GOT3 (cell line): ENCODE measurements at regions not wholly inside any gene's neighbourhood (a gene's known extent, or its start where the extent isn't known, plus 50 kb on each side); places are given as distances from the start of the nearest gene placed in this dataset.

ENCODE experiments used
- DNase-seq: peaks from one replicate; lab custom pipeline; 2025; ENCODE audit warnings: mixed read lengths; lab: John Stamatoyannopoulos, UW

DNA sequence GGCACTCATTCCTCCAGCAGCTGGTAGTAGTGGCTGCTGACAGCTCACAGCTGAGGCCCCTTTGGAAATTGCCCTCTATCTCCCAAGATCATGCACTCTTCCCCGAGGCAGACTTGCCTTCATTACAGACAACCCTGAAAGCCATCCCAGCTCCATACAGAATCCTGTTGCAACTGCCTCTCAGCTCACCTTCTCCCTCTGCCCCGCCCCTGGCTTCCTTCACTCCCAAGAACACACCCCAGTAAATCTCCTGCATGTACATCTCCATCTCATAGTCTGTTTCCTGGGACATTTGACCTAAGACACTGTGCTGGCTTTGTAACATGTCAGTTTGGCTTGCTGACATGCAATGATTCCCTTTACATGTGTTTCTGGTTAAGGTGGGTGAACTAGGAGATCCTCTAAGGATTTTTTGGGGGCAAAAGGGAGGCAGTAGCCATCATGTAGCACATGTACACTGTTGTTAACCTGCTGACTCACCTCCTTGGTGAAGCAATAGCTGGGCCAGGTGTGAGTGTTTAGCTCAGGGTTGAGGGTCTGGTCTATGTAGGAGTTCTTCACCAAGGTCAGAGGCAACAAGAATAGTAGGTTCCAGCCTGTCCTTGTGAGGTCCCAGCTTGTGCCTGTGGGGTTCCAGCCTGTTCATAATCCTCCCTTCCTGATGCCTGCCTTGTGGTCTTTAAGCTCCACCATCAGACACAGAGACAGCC, 179.6 kb downstream of the CSNK2A3 start:
- DNase-seq: no peak

DNA sequence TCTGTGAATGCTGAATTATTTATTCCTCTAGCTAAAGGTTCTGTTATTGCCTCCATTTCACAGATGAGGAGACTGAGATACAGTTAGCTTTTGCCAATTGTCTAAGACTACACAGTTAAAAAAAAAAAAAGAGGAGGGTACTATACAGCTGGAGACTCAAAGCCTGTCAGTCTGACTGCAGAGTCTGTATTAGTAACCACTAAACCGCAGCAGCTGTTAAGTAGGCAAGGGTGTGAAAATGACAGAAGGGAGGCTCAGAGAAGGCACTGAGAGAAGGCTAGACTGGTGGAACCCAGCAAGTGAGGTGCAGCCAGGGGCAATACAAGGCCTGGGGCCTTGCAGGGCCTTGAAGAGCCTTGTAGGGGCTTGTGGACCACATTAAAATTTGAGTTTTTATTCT, 181.2 kb downstream of the CSNK2A3 start:
- no peak for DNase-seq

DNA sequence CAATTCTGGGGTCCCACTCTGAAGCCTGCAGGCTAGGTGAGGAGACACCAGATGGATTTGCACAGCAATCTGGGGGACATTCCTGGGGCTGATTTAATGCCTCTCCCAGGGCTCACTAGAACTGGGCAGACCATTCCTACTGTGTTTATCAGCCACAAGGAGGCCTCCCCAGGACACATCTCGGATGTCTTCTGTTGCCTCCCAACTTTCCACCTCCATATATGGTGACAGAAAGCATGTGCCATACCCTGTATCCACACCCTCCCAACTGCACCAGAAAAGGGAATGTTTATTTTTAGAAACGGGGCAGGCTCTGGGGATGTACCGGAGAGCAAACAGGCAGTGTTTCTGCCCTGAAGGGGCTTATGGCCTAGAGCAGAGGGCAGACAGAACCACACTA, 181.8 kb downstream of the CSNK2A3 start:
- no peak for DNase-seq

DNA sequence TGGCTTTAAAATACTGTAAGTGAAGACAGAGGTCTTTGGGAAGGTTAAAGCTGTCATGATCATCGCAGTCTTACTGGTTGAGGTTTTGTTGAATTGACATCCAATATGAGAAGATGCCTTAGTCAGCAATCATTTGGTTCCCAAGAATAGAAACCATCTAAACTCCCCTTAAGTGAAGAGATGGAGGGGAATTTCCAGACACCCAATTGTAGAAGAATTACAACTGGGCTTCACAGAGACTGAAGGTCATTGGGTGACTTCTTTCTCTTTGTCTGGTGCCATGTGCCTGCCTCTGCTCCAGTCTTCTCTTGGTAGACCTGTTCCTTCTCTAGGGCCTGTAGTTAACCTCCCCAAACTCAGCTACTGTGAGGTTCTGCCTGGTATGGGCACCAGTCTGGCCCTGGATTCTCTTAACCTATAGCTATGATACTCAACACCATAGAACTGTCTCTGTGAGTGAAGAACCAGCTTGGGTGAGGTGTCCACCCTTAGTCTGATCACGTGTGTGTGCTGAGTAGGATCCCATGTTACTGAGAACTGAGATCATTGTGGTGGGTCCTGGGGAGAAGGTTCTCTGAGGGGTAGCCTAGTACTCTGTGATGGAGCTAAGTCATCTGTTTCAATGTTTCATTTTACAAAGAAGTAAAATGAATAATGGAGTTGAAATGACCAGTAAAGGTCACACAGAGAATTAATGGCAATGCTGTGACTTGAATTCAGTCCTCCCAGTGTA, 182.5 kb downstream of the CSNK2A3 start:
- no peak for DNase-seq

DNA sequence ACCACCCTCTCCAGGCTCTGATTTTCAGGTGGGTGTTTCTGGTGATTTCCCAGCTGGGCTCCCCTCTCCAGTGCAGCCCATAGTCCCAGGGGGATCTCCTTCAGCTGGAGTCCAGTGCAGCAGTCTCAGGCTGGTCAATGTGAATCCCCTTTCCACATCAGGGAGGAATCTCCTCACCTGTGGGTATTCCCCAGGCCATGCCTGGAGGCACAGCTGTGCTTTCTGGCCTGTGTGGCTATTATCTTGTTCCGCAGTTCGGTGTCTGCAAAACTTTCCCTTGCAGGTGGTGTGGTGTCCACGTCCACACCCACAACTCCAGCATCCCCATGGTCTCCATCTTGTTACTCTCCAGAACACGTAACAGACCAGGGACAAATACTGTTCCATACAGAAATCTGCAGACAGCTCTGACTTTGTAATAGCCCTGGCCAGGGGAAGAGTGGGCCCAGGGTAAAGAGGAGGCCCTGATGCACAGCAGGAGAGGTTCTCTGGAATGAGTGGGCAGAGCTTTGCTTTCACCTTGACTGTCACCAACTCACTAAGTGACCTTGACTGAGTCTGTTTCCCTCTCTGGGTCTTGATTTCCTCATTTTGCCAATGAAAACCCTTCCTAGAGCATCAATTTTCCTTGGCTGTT, 183.2 kb downstream of the CSNK2A3 start:
- no peak for DNase-seq

DNA sequence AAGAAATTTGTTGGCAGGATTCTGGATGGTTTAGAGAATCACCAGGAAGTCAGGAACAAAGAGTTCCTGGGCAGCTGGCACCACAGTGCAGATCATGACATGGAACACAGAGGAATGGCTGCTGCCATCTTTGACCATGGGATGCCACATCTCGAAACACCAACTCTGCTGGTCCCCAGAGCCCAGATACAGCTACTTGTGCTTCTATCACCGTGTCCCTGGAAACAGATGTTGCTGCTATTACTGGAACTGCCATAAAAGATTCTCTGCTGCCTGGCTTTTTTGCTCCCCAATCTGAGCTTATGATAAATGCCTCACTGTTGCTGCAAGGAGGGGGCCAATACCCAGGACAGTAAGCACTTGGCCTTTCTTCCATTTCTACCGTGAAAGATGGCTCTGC, 185.2 kb downstream of the CSNK2A3 start:
- DNase-seq: no peak

DNA sequence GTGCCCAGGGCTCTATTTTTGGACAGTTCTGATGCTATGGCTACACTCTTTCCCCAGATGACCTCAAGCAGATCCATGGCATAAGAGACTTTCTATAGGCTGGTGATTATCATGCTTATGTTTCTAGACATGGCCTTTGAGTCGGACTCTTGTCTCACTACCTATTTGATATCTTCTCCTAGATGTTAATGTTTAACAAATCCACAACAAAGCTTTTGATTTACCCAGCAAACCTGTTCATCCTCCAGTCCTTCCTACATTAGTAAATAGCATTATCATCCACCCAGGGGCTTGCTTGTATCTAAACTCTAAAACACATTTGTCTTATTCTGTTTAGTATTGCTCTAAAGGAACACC, 188.7 kb downstream of the CSNK2A3 start:
- DNase-seq: no peak

DNA sequence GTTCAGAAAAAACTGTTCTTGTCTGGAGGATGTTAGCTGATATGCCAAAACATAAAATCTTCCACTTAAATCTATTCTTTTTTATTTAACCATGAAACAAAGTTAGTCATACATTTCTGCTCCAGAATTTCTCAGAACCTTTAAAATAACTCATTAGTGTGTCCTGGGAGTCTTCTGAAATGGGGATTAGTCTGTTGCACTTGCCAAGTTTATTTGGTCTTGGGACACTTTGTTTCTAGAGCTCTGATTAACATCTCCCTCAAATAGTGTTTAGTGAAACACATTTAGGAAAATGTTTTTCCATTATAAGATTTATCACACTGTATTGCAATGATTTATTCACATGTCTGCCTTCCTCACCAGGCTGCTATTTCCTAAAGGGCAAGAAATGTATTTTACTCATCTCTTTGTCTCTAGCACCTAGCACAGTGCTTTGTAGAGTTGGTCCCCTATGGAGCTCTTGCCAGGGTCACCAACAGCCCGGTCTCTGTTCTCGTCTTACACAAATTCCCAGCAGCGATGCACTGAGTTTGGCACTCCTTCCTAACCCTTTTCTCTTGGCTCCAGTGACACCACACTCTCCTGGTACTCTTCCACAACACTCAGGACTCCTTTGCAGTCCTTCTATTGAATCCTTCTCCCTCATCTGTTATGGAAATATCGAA, 189.2 kb downstream of the CSNK2A3 start:
- DNase-seq: no peak

DNA sequence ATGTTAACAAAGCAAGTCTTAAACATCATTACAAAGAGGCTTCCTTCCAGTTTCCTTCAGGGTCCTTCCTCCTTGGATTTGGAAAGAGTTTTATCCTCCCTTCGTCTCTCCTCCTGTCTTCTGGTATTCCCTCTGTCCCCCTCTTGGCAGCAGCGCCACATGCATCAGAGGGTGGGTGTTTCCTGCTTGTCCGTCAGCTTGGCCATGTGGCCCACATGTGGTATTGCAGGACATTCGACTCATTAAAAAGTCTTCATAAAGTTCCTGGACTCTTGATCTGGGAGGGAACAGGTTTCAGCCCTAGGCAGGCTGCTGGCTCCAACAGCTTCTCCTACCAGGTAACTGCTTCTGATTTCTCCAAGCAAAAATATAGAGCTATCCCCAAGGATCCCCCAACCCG, 189.8 kb downstream of the CSNK2A3 start:
- no peak for DNase-seq

DNA sequence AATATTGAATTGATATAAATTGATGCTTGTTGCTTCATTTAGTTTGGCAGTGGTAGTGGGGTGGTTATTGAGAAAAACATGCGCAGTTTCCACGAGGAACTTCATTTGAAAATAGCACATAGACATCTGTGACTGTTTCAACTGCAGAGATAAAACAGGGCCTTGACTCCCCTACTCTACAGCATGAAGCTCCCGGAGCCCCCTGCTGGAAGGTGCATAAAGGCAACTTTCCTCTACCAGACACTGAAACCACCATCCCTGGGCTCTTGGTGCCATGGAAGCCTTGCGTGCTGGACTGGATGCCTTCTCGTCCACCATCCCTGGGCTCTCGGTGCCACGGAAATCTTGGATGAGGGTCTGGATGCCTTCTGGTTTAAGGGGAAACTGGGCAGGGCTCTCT, 195.9 kb downstream of the CSNK2A3 start:
- no peak for DNase-seq

DNA sequence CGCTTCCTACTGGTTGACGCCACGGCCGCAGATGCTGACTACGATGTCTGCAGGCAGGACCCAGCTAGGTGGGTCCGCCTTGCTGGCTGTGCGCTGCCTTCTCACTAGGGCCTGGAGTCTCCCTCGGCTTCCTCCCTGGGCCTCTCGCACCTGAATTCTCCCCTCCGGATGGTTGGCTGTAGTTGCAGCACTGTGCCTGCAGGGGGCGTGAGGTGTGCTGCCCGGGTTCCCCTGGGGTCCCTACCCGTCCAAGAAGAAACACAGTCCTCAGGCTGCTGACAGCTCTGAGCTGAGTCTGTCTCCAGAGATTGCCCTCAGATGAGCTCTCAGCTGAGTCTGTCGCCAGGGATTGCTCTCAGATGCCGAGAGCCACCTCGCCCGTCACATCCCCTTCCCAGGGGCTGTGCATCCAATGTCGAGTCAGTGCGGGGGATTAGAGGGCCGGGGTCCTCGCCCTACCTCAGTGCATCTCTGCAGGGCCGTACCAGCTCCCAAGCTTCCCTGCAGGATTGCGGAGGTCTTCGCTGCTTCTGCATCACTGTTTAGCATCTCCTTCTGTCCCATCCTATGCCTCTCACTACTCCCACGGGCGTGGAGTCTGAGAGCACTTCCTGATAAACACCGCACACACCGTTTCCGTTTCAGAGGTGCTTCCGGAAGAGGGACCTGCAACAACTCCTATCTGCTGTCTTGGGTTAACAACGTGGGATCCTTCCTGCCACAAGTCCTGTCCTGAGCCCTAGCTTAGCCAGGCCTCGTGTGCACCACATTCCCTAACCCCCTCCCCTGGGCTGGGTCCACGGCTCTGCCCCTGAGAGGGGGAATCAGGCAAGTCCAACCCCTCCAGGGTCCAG, 196.9 kb downstream of the CSNK2A3 start:
- DNase-seq: no peak

DNA sequence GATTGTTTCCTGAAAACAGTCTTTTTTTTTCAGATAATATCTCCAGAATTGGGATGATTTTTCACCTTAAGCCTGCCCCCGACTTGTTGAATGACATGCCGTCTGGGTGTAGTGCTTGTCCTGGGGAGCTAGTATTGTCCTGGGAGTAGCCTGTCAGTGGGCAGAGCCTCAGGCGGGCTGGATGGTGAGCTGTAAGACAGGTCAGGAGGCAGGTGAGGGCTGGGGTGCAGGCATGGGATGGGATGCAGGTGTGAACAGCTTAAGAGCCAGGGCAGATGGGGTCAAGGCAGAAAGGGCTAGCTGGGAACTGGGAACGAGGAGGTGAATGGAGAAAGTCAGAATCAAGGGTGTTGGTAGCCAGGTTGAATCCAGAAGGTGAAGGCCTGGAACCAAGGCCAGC, 200.2 kb downstream of the CSNK2A3 start:
- DNase-seq: no peak

DNA sequence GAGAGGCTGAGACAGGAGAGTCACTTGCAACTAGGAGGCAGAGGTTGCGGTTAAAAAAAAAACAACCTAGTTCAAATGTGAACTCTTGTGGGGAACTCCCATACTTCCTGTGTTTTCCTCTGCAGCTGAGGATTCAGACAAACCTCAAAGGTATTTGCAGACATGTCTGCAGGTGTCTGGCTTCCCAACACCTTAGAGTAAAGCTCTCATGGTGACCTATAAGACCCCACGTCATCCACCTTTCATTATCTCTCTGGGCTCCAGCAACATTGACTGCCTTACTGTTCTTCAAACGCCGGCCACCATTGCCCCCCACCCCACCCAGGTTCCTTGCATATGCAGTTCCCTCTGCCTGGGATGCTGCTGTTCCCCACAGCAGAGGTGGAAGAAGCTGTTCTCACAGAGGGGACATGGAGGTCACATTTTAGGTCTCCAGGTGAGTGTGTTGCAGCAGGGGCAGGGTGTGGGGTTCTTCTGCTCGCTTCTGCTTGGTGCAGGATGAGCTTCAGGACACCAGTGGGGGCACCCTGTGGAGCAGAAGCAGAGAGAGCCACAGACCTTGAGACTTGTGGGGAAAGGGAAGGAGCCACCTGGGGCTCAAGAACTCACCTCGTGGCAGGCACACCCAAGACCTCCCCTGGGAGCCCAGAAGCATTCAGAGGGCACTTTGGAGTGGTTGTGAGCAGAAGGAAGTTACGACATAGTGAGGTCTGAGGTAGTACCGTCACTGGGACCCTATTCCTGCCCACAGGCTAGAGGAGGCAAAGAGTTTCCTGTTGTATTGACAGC, 203.2 kb downstream of the CSNK2A3 start:
- no peak for DNase-seq

DNA sequence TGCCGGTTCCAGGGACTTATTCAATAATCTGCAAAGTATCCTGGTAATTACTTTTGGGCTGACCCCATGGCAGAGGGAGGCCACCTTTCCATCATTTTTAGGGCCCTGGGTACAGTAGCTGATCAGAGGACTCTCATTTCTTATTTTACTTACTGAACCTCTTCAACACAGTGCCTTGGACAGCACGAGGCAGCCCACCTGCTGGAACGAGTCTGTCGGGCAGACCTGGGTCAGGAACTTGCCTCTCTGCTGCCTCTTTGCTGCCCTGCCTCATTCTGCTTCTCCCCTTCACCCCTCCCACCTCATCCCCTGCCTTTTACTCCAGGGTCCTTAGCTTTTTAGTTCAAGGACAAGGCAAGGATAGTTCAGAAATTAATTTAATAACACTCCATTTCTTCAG, 204.5 kb downstream of the CSNK2A3 start:
- no peak for DNase-seq

DNA sequence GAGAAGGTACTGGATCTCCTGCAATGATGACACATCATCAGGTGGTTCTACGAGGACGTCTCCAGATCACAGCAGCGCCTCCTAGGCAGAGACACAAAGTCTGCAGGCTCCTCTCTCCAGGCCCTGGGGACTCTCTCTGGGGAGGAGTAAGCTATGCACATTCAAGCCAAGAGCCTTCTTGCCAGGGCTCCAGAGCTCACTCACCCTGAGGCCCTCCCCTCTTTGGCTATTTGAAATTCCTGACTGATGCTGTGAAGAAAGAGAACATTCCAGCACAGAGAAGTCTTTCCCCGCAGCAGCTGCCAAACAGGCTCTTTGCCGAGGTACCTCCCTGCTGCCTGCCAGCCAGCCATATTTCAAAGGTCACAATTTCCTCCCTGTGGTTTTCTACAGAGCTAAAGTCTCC, 204.9 kb downstream of the CSNK2A3 start:
- DNase-seq: no peak

DNA sequence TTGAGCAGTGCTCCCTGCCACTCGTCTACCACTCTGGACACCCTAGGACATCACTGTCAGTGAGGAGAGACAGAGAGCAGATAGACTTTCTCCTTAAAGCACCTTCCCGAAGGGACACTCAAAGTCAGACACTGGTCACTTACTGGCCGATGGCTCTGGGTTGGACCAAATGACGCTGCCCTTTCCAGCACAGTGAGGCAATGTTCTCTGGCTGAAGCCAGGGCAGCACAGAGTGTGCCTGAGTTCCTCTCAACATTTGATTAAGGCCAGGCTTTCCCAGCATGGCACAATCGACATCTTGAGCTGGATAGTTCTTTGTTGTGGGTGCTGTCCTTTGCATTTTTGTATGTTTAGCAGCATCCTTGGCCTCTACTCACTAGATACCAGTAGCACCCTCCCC, 206.2 kb downstream of the CSNK2A3 start:
- no peak for DNase-seq

DNA sequence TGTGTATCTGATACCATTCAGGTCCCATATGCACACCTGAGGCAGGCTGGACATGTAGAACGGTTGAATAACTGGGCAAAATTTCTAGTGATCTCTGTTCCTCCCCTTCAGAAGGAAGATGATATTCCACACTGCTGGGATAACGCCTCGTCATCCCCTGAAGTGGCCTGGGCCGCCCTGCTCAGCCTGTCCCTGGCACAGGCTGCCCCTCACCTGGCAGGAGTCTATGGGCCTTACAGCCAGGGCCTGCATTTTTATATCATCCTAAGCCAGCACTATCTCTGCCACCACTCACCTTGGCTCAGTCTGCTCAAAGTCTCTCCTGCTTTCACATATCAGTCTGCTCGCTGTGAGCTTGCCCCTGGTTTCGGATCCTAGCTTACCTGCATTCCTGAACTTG, 209.2 kb downstream of the CSNK2A3 start:
- DNase-seq: no peak

DNA sequence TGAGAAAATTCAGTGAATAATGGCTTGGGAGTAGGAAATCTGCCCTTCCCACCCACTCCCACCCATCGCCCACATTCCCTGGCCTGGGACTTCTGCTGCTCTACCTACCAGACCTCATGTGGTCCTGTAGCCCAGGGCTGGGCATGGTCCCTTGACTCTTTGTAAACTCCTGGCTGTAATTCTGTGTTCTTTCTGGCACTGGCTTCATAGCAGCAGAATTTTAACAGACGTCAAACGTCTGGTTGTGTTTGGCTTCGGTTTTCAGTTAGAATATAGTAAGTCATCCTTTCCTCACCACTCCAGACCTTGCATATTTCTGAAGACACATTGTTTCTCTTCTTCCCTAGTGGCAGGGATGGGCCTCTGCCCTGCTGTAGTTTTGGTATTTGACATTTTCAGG, 210.6 kb downstream of the CSNK2A3 start:
- DNase-seq: no peak

DNA sequence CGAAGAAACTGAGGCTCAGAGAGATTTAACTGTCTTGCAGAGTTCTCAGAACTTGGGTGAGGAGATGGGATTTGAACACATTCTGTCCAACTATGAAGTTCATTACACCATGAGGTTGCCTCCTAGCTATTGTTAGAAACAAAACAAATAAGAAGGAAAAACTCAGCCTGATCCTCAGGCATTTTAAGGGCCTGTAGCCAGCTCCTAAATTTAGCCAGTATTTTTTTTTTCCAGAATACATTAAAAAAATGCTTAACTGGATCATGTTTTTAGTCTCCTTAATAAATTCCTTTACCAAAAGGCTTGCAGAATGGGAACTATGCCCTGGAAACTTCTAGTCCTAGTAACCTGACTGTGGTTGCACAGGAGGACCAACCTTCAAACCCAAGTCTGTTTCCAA, 212.0 kb downstream of the CSNK2A3 start:
- DNase-seq: no peak

DNA sequence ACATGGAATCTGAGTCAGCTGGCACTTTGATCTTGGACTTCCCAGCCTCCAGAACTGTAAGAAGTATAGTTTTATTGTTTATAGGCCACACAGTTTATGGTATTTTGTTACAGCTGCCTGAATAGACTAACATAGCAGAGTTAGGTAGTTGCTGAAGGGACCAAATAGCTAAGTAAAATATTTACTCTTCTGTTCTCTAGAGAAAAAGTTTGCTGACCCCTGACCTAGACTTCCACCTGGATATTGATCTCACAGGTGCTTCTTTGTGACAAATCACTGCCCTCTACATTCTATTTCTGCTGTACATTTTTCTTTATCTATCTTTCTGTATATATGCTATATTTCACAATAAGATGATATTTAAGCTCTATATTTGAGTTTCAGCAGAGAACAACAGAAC, 212.5 kb downstream of the CSNK2A3 start:
- no peak for DNase-seq

DNA sequence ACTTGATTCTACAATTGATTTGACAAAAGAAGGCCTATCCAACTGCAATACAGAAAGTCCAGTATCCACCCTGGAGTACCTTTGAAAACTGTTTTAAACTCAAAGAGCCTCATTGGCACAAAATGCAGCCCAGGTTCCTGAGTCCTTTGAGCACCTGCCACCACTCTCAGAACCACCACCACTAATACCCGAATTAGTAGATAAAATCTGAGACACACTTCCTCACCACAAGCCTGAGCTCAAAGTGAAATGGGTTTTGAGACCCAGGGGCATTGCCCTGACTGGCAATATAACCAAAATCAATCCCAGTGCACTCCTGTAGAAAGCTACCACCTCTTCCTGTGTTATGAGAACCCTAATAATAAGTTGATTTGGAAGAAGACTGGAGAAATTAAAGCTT, 215.7 kb downstream of the CSNK2A3 start:
- DNase-seq: no peak
